Endothelial cell of umbilical vein (primary cell): ENCODE measurements at regions not wholly inside any gene's neighbourhood (a gene's known extent, or its start where the extent isn't known, plus 50 kb on each side); places are given as distances from the start of the nearest gene placed in this dataset.
"Not testable (repeated sequence)": the region's sequence is repeated elsewhere in the genome, so short reads cannot be mapped to it uniquely, and the experiment has no call there.

Experiments
- BruUV-seq: library from RNA; stranded (reverse); fragments of 400-500 nt; replicated peaks from 2 replicates; lab custom pipeline; 2021; lab: Mats Ljungman, UMichigan
- CTCF ChIA-PET: fragments of 300-600, 350-600 bp; sonication (Branson Sonifier 250); formaldehyde crosslinking; loops from one replicate; lab custom pipeline; 2021; ENCODE audit warnings: antibody characterized with exemption, inconsistent platforms; lab: Charles Lee
- POLR2A ChIA-PET: fragments of 300-600, 350-600 bp; sonication (Branson Sonifier 250); formaldehyde crosslinking; loops from one replicate; lab custom pipeline; 2021; ENCODE audit warnings: antibody characterized with exemption, inconsistent platforms; lab: Charles Lee
- DNase-seq: peaks from one replicate; pipeline ENCODE4 v3.0.0-alpha.2; 2011; ENCODE audit warnings: low read depth, low spot score
- FAIRE-seq: peaks from 2 replicates; lab custom pipeline; 2011; peaks lifted over from hg19 to GRCh38; lab: Jason Lieb, UNC
- H2AFZ ChIP-seq: 2 replicates; pipeline ENCODE4 v1.6.0; 2012; ENCODE audit warnings: low read depth, low read length, control low read depth, inconsistent platforms
- H3K27ac ChIP-seq: 2 replicates; pipeline ENCODE4 v1.5.1; 2011; ENCODE audit warnings: low read depth, mild to moderate bottlenecking, control low read depth, low read length, moderate library complexity; ENCODE audit not compliant: insufficient read depth
- H3K27me3 ChIP-seq, 2 experiments: 2 replicates each; pipeline versions ENCODE4 v1.6.0 to v1.6.1; 2011; ENCODE audit warnings: low read length in 2 of 2, mixed read lengths in 1 of 2; ENCODE audit not compliant: control insufficient read depth in 2 of 2, insufficient read depth in 2 of 2
- H3K36me3 ChIP-seq, 2 experiments: 2 replicates in 1 of 2; 3 replicates in 1 of 2; pipeline ENCODE4 v1.5.1; 2011; ENCODE audit warnings: low read length in 2 of 2, mild to moderate bottlenecking in 1 of 2, moderate library complexity in 1 of 2; ENCODE audit not compliant: control insufficient read depth in 2 of 2, insufficient read depth in 2 of 2; ENCODE audit errors: extremely low read depth in 1 of 2
- H3K4me1 ChIP-seq: 3 replicates; pipeline ENCODE4 v1.5.1; 2011; ENCODE audit warnings: mild to moderate bottlenecking, low read length; ENCODE audit not compliant: control insufficient read depth, insufficient read depth; ENCODE audit errors: extremely low read depth
- H3K4me2 ChIP-seq: 2 replicates; pipeline ENCODE4 v1.6.1; 2011; ENCODE audit warnings: low read length, control low read depth, mixed read lengths; ENCODE audit not compliant: insufficient read depth
- H3K4me3 ChIP-seq, 3 experiments: fragments of 200-600 bp in 1 of 3; sonication (generic), shearing (Covaris generic) in 1 of 3; replicated peaks in 1 of 3; 2 replicates each; pipeline ENCODE4 v1.5.1; 2011 to 2016; ENCODE audit warnings: control low read depth in 3 of 3, low read length in 3 of 3, mild to moderate bottlenecking in 2 of 3, inconsistent platforms in 1 of 3, low read depth in 1 of 3, moderate library complexity in 1 of 3; ENCODE audit not compliant: insufficient read depth in 1 of 3
- H3K79me2 ChIP-seq: 2 replicates; pipeline ENCODE4 v1.6.0; 2012; ENCODE audit warnings: low read length, inconsistent platforms; ENCODE audit not compliant: control insufficient read depth, insufficient read depth
- H3K9ac ChIP-seq: replicated peaks from 2 replicates; pipeline ENCODE3; 2011; ENCODE audit warnings: low read length, control low read depth; ENCODE audit not compliant: insufficient read depth; ENCODE audit errors: extremely low read depth
- H3K9me1 ChIP-seq: replicated peaks from 3 replicates; pipeline ENCODE4 v1.6.0; 2011; ENCODE audit warnings: mild to moderate bottlenecking, low read length; ENCODE audit not compliant: control insufficient read depth, insufficient read depth; ENCODE audit errors: extremely low read depth
- H3K9me3 ChIP-seq: replicated peaks from 2 replicates; pipeline ENCODE4 v1.5.1; 2012; ENCODE audit warnings: low read length, inconsistent platforms; ENCODE audit not compliant: control insufficient read depth, insufficient read depth
- H4K20me1 ChIP-seq: replicated peaks from 2 replicates; pipeline ENCODE3; 2011; ENCODE audit warnings: mild to moderate bottlenecking, low read length; ENCODE audit not compliant: control insufficient read depth, insufficient read depth; ENCODE audit errors: extremely low read depth
- EZH2 ChIP-seq: IDR thresholded peaks from 2 replicates; pipeline ENCODE4 v1.6.1; 2012; ENCODE audit warnings: borderline replicate concordance, low read depth, mild to moderate bottlenecking, moderate library complexity, low read length, inconsistent platforms; ENCODE audit not compliant: severe bottlenecking
- FOS ChIP-seq: IDR thresholded peaks from 2 replicates; pipeline ENCODE4 v1.6.1; 2011; ENCODE audit warnings: mild to moderate bottlenecking, low read length, moderate library complexity, borderline replicate concordance; ENCODE audit not compliant: insufficient read depth
- GATA2 ChIP-seq: IDR thresholded peaks from 2 replicates; pipeline ENCODE4 v1.7.0; 2011; ENCODE audit warnings: low read depth, mild to moderate bottlenecking, moderate library complexity, mixed read lengths, low read length; ENCODE audit not compliant: insufficient read length, insufficient read depth
- JUN ChIP-seq: IDR thresholded peaks from 2 replicates; pipeline ENCODE4 v1.6.1; 2011; ENCODE audit warnings: borderline replicate concordance, low read depth; ENCODE audit not compliant: insufficient read length, insufficient read depth
- MYC ChIP-seq: IDR thresholded peaks from one replicate; pipeline ENCODE4 v1.6.1; 2011; ENCODE audit warnings: mild to moderate bottlenecking, low read depth, low read length
- POLR2A ChIP-seq: IDR thresholded peaks from 2 replicates; pipeline ENCODE4 v1.6.1; 2012; ENCODE audit warnings: low read depth, mild to moderate bottlenecking, control low read depth, low read length
- POLR2AphosphoS5 ChIP-seq: IDR thresholded peaks from 2 replicates; pipeline ENCODE4 v1.6.1; 2012; ENCODE audit warnings: low read depth, mild to moderate bottlenecking, control low read depth, low read length, moderate library complexity; ENCODE audit not compliant: insufficient read depth
- dilution Hi-C: fragments of 300-500 bp; cut with MboI; formaldehyde crosslinking; loops from one replicate; pipeline ENCODE4 v1.15.0; 2019; ENCODE audit warnings: low sequenced_read_pairs; ENCODE audit not compliant: extremely low pct_ligation_motif_present
- intact Hi-C: fragments of 100-400 bp; cut with micrococcal nuclease; formaldehyde crosslinking; loops from one replicate; pipeline ENCODE4 v1.10.0; 2022
- TF ChIP-seq, protein P1 (sequence below): IDR thresholded peaks from 2 replicates; pipeline ENCODE4 v1.6.1; 2011; ENCODE audit not compliant: insufficient read depth, insufficient read length
- TF ChIP-seq, protein P2 (sequence below), 2 donors: IDR thresholded peaks; 1 replicate in 1 of 2; 2 replicates in 1 of 2; pipeline ENCODE4 v1.5.1; 2011; ENCODE audit warnings: low read length in 2 of 2, mild to moderate bottlenecking in 2 of 2, moderate library complexity in 2 of 2, control low read depth in 1 of 2, inconsistent platforms in 1 of 2, low read depth in 1 of 2; ENCODE audit not compliant: insufficient read depth in 1 of 2; ENCODE audit errors: extremely low read depth in 1 of 2

DNA sequence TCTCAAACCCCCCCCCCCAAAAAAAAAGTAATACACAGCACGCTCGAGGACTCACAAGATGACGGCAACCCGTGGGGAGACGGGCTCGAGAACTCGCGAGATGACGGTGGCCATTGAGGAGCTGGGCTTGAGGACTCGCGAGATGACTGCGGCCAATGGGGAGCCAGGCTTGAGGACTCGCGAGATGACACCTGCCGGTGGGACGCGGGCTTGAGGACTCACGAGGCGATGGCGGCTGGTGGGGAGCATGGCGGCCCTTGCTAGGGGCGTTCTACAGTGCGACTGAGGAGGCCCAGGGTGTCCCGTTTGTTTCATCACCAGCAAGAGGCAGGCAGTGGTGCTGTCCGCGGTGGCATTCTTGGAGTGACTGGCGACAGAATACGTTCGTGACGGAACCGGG is 172.4 kb upstream of the MAGEB16 start:
- no TSS peak for BruUV-seq

DNA sequence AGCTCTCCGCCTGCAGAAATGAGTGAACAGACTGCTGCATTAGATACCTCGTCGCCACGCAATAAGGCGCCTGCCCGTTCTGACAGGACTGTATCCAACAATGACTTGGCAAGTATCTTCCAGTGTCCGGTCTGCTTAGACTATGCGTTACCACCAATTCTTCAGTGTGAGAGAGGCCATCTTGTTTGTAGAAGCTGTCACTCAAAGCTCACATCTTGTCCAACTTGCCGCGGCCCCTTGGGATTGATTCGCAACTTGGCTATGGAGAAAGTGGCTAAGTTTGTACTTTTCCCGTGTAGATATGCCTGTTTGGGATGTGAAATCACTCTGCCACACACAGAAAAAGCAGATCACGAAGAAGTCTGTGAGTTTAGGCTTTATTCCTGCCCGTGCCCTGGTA is 172.0 kb upstream of the MAGEB16 start:
- TF ChIP-seq EZH2 (no peak), JUN (no peak), GATA2 (no peak), POLR2A (no peak), MYC (no peak), FOS (no peak), POLR2AphosphoS5 (no peak)
- TF ChIP-seq, protein P1, sequence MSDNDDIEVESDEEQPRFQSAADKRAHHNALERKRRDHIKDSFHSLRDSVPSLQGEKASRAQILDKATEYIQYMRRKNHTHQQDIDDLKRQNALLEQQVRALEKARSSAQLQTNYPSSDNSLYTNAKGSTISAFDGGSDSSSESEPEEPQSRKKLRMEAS: no peak
- TF ChIP-seq, protein P2, sequence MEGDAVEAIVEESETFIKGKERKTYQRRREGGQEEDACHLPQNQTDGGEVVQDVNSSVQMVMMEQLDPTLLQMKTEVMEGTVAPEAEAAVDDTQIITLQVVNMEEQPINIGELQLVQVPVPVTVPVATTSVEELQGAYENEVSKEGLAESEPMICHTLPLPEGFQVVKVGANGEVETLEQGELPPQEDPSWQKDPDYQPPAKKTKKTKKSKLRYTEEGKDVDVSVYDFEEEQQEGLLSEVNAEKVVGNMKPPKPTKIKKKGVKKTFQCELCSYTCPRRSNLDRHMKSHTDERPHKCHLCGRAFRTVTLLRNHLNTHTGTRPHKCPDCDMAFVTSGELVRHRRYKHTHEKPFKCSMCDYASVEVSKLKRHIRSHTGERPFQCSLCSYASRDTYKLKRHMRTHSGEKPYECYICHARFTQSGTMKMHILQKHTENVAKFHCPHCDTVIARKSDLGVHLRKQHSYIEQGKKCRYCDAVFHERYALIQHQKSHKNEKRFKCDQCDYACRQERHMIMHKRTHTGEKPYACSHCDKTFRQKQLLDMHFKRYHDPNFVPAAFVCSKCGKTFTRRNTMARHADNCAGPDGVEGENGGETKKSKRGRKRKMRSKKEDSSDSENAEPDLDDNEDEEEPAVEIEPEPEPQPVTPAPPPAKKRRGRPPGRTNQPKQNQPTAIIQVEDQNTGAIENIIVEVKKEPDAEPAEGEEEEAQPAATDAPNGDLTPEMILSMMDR (IDR thresholded peaks at IDR 0.05; ENCODE audit: extremely low read depth in 1 of 2, insufficient read depth in 1 of 2, low read depth in 1 of 2, low read length in 2 of 2): no peak
- ChIA-PET POLR2A (no interaction called here), CTCF (no interaction called here)
- Histone ChIP-seq H3K36me3 (no peaks in the 10 kb centered on the region), H3K79me2 (no peaks in the 10 kb centered on the region), H3K4me1 (no peaks in the 10 kb centered on the region), H3K9me1 (no peaks in the 10 kb centered on the region), H3K9me3 (no peaks in the 10 kb centered on the region), H3K9ac (no peak overlapping the region), H2AFZ (no peak overlapping the region), H3K4me3 (no peak overlapping the region), H3K27me3 (no peaks in the 10 kb centered on the region), H3K4me2 (no peak overlapping the region), H3K27ac (no peak overlapping the region), H4K20me1 (no peaks in the 10 kb centered on the region)
- intact Hi-C loops: no loop called here
- no TSS peak for BruUV-seq
- DNase-seq (no peak), FAIRE-seq (no peak)
- dilution Hi-C loops: no loop called here

More for the DNA sequence above, 172.4 kb upstream of the MAGEB16 start:
- Histone ChIP-seq H3K4me2 (no peak overlapping the region), H3K36me3 (no peaks in the 10 kb centered on the region), H2AFZ (no peak overlapping the region), H3K27me3 (no peaks in the 10 kb centered on the region), H3K27ac (no peak overlapping the region), H3K4me1 (no peaks in the 10 kb centered on the region), H3K9ac (no peak overlapping the region), H3K4me3 (no peak overlapping the region), H3K9me3 (no peaks in the 10 kb centered on the region), H3K9me1 (no peaks in the 10 kb centered on the region), H4K20me1 (no peaks in the 10 kb centered on the region), H3K79me2 (no peaks in the 10 kb centered on the region)
- ChIA-PET CTCF (no interaction called here), POLR2A (no interaction called here)
- no peak for TF ChIP-seq FOS
- TF ChIP-seq JUN: no peak
- no peak for TF ChIP-seq EZH2
- TF ChIP-seq MYC: no peak
- TF ChIP-seq GATA2: no peak
- TF ChIP-seq, protein P1: no peak
- no peak for TF ChIP-seq POLR2AphosphoS5
- DNase-seq (no peak), FAIRE-seq (no peak)
- intact Hi-C loops: no loop called here
- dilution Hi-C loops: no loop called here

DNA sequence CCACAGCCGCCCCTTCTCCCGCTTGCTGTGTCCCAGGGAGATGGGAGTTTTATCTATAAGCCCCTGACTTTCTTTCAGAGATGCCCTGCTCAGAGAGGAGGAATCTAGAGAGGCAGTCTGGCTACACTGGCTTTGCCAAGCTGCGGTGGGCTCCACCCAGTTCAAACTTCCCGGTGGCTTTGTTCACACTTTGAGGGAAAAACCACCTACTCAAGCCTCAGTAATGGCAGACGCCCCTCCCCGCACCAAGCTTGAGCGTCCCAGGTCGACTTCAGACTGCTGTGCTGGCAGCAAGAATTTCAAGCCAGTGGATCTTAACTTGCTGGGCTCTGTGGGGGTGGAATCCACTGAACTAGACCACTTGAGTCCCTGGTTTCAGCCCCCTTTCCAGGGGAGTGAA is 162.2 kb upstream of the MAGEB16 start:
- DNase-seq, H3K4me3 ChIP-seq, H3K27ac ChIP-seq, H3K36me3 ChIP-seq, H3K79me2 ChIP-seq, POLR2A ChIA-PET, H3K9me1 ChIP-seq, intact Hi-C loops, H4K20me1 ChIP-seq, H3K9ac ChIP-seq, H2AFZ ChIP-seq, CTCF ChIA-PET, dilution Hi-C loops, BruUV-seq, H3K4me1 ChIP-seq, FAIRE-seq, H3K9me3 ChIP-seq, H3K4me2 ChIP-seq, H3K27me3 ChIP-seq: not testable (repeated sequence)
